Mesenchymal stem cell (in vitro differentiated cells and primary cell): ENCODE measurements at regions not wholly inside any gene's neighbourhood (a gene's known extent, or its start where the extent isn't known, plus 50 kb on each side); places are given as distances from the start of the nearest gene placed in this dataset.

Experiments used
- DNase-seq: peaks from one replicate; pipeline ENCODE4 v3.0.0-alpha.2; 2013
- H2AFZ ChIP-seq: one replicate; pipeline ENCODE4 v1.6.1; 2013; ENCODE audit warnings: low read depth, mild to moderate bottlenecking, control low read depth, inconsistent platforms, low read length, moderate library complexity
- H2AK5ac ChIP-seq: 2 replicates; pipeline ENCODE4 v1.6.1; 2013; ENCODE audit warnings: low read length, moderate library complexity, mild to moderate bottlenecking, inconsistent platforms; ENCODE audit not compliant: severe bottlenecking
- H2BK120ac ChIP-seq: one replicate; pipeline ENCODE4 v1.6.1; 2013; ENCODE audit warnings: low read depth, mild to moderate bottlenecking, inconsistent platforms, low read length, moderate library complexity
- H2BK12ac ChIP-seq, 2 experiments: one replicate each; pipeline ENCODE4 v1.6.1; 2013; ENCODE audit warnings: inconsistent platforms in 2 of 2, low read length in 2 of 2, mild to moderate bottlenecking in 2 of 2, moderate library complexity in 2 of 2, control low read depth in 1 of 2
- H2BK15ac ChIP-seq: one replicate; pipeline ENCODE4 v1.6.1; 2013; ENCODE audit warnings: mild to moderate bottlenecking, low read depth, inconsistent platforms; ENCODE audit not compliant: poor library complexity, severe bottlenecking
- H2BK5ac ChIP-seq: 2 replicates; pipeline ENCODE4 v1.6.1; 2013; ENCODE audit warnings: low read depth, mild to moderate bottlenecking, low read length, control low read depth, inconsistent platforms; ENCODE audit not compliant: poor library complexity, severe bottlenecking
- H3K14ac ChIP-seq, 2 experiments: one replicate each; pipeline ENCODE4 v1.6.1; 2013; ENCODE audit warnings: inconsistent platforms in 2 of 2, low read length in 2 of 2, control low read depth in 1 of 2, mild to moderate bottlenecking in 1 of 2, moderate library complexity in 1 of 2
- H3K18ac ChIP-seq, 2 experiments: one replicate each; pipeline ENCODE4 v1.6.1; 2013; ENCODE audit warnings: inconsistent platforms in 2 of 2, low read length in 2 of 2, control low read depth in 1 of 2, low read depth in 1 of 2, mild to moderate bottlenecking in 1 of 2
- H3K23ac ChIP-seq, 2 experiments: one replicate each; pipeline ENCODE4 v1.6.1; 2013; ENCODE audit warnings: inconsistent platforms in 2 of 2, low read length in 2 of 2, mild to moderate bottlenecking in 2 of 2, moderate library complexity in 2 of 2, control low read depth in 1 of 2
- H3K27ac ChIP-seq: 2 replicates; pipeline ENCODE4 v1.5.1; 2013; ENCODE audit warnings: mild to moderate bottlenecking, moderate library complexity, low read length, control low read depth, inconsistent platforms; ENCODE audit not compliant: poor library complexity, severe bottlenecking
- H3K27me3 ChIP-seq, 2 experiments: 2 replicates each; pipeline versions ENCODE4 v1.6.1 to v1.7.0; 2013; ENCODE audit warnings: low read length in 2 of 2, mild to moderate bottlenecking in 2 of 2, moderate library complexity in 2 of 2, control low read depth in 1 of 2, inconsistent platforms in 1 of 2; ENCODE audit not compliant: control insufficient read depth in 1 of 2, insufficient read depth in 1 of 2
- H3K36me3 ChIP-seq, 2 experiments: 2 replicates each; pipeline versions ENCODE4 v1.6.1 to v1.7.0; 2013; ENCODE audit warnings: low read length in 2 of 2, control low read depth in 1 of 2, inconsistent platforms in 1 of 2, low read depth in 1 of 2, mild to moderate bottlenecking in 1 of 2; ENCODE audit not compliant: insufficient read depth in 2 of 2, control insufficient read depth in 1 of 2
- H3K4ac ChIP-seq, 2 experiments: one replicate each; pipeline ENCODE4 v1.6.1; 2013; ENCODE audit warnings: inconsistent platforms in 2 of 2, low read length in 2 of 2, mild to moderate bottlenecking in 2 of 2, moderate library complexity in 2 of 2, control low read depth in 1 of 2, low read depth in 1 of 2
- H3K4me1 ChIP-seq: 2 replicates; pipeline ENCODE4 v1.6.1; 2013; ENCODE audit warnings: low read depth, low read length, control low read depth; ENCODE audit not compliant: control insufficient read depth, insufficient read depth
- H3K4me2 ChIP-seq: 2 replicates; pipeline ENCODE4 v1.6.1; 2013; ENCODE audit warnings: low read length, mild to moderate bottlenecking, inconsistent platforms; ENCODE audit not compliant: poor library complexity, severe bottlenecking
- H3K4me3 ChIP-seq, 2 experiments: 2 replicates each; pipeline versions ENCODE4 v1.5.1 to v1.7.0; 2013; ENCODE audit warnings: low read length in 2 of 2, mild to moderate bottlenecking in 2 of 2, control low read depth in 1 of 2, low read depth in 1 of 2; ENCODE audit not compliant: insufficient read depth in 1 of 2
- H3K79me1 ChIP-seq: replicated peaks from 2 replicates; pipeline ENCODE4 v1.6.1; 2013; ENCODE audit warnings: mild to moderate bottlenecking, control low read depth, low read length, inconsistent platforms; ENCODE audit not compliant: poor library complexity, severe bottlenecking
- H3K9ac ChIP-seq: 2 replicates; pipeline ENCODE4 v1.7.0; 2013; ENCODE audit warnings: mild to moderate bottlenecking, low read length, moderate library complexity
- H3K9me3 ChIP-seq: 2 replicates; pipeline ENCODE4 v1.7.0; 2013; ENCODE audit warnings: mild to moderate bottlenecking, low read length; ENCODE audit not compliant: control insufficient read depth
- H4K8ac ChIP-seq: one replicate; pipeline ENCODE4 v1.6.1; 2013; ENCODE audit warnings: inconsistent platforms, mild to moderate bottlenecking, low read length, moderate library complexity
- H4K91ac ChIP-seq: one replicate; pipeline ENCODE4 v1.6.1; 2013; ENCODE audit warnings: mild to moderate bottlenecking, low read length, inconsistent platforms
- WGBS: methylation state at CpG from one replicate; pipeline ENCODE4 v1.1.7; 2013; ENCODE audit warnings: mixed read lengths; 5-methylcytosine and 5-hydroxymethylcytosine counted together

- Histone ChIP-seq H3K79me1 (no peaks in the 10 kb centered on the region), H3K23ac (no peak overlapping the region), H3K9me3 (no peaks in the 10 kb centered on the region), H3K4me1 (no peaks in the 10 kb centered on the region), H3K36me3 (no peaks in the 10 kb centered on the region), H2BK5ac (no peak overlapping the region), H3K4me3 (no peak overlapping the region), H2AK5ac (no peak overlapping the region), H2BK12ac (peak overlapping the region in 1 of 2 experiments; percentile 8), H3K4me2 (no peak overlapping the region), H2BK120ac (peak overlapping the region; percentile 24), H4K8ac (no peak overlapping the region), H3K27me3 (no peaks in the 10 kb centered on the region), H3K4ac (peak overlapping the region in 1 of 2 experiments; percentile 32), H3K27ac (no peak overlapping the region), H2AFZ (no peak overlapping the region), H4K91ac (no peak overlapping the region), H3K14ac (no peak overlapping the region), H3K9ac (no peak overlapping the region), H3K18ac (peak overlapping the region in 1 of 2 experiments; percentile 48), H2BK15ac (no peak overlapping the region)
- 60% methylated on average over 1 of the region's 2 CpGs for WGBS
- no peak for DNase-seq
Measured at GRCh38 chr4:141502755-141503154, 133.6 kb upstream of the IL15 start.

DNA sequence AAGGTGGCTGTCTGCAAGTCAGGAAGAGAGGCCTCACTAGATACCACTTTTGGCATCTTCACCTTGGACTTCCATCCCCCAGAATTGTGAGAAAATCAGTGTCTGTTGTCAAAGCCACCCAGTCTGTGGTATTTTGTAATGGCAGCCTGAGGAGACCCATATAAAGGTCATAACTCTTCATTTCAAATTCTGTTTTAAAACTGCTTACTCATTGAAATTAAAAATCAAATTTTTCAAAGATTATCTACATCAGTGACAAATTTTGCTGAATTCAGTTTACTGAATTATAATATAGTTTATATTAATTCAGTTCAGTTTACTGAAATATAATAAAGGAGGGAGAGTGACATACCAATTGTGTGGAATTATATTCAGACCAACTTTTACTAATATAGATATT lies 133.1 kb upstream of the IL15 start:
- H3K79me1 ChIP-seq, result no peaks in the 10 kb centered on the region
- no peak overlapping the region for H2BK12ac ChIP-seq
- H3K36me3 ChIP-seq, result no peaks in the 10 kb centered on the region
- no peak overlapping the region for H3K4me2 ChIP-seq
- H3K14ac ChIP-seq, result no peak overlapping the region
- H3K4me3 ChIP-seq, result no peak overlapping the region
- H3K27me3 ChIP-seq, result no peaks in the 10 kb centered on the region
- no peak overlapping the region for H2BK5ac ChIP-seq
- peak overlapping the region; percentile 24 for H2BK120ac ChIP-seq
- no peaks in the 10 kb centered on the region for H3K9me3 ChIP-seq
- H3K18ac ChIP-seq, result no peak overlapping the region
- no peak overlapping the region for H2AK5ac ChIP-seq
- no peak for DNase-seq
- no peak overlapping the region for H2AFZ ChIP-seq
- H3K9ac ChIP-seq, result no peak overlapping the region
- H2BK15ac ChIP-seq, result no peak overlapping the region
- no peaks in the 10 kb centered on the region for H3K4me1 ChIP-seq
- H3K27ac ChIP-seq, result no peak overlapping the region
- no peak overlapping the region for H3K23ac ChIP-seq
- H4K91ac ChIP-seq, result no peak overlapping the region
- H3K4ac ChIP-seq, result no peak overlapping the region
- no peak overlapping the region for H4K8ac ChIP-seq

DNA sequence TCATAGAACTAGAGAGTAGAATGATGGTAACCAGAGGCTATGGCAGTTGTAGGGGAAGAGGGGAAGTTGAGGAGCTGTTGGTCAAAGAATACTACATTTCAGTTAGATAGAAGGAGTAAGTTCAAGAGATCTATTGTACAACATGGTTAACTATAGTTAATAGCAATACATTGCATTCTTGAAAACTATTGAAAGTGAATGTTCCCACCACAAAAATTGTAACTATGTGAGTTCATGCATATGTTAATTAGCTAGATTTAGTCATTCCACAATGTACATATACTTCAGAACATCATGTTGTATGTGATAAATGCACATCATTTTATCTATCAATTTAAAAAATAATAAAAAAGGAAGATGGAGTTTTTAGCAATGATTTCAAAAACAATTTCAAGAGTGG lies 125.3 kb upstream of the IL15 start:
- Histone ChIP-seq H4K8ac (no peak overlapping the region), H3K4me2 (no peak overlapping the region), H3K4me1 (no peaks in the 10 kb centered on the region), H3K18ac (no peak overlapping the region), H3K9ac (no peak overlapping the region), H3K14ac (no peak overlapping the region), H3K9me3 (no peaks in the 10 kb centered on the region), H3K23ac (no peak overlapping the region), H3K4me3 (no peak overlapping the region), H2AK5ac (no peak overlapping the region), H3K79me1 (no peaks in the 10 kb centered on the region), H2BK15ac (no peak overlapping the region), H3K27me3 (no peaks in the 10 kb centered on the region), H2BK5ac (no peak overlapping the region), H2BK12ac (no peak overlapping the region), H3K4ac (no peak overlapping the region), H3K36me3 (no peaks in the 10 kb centered on the region), H2BK120ac (no peak overlapping the region), H3K27ac (no peak overlapping the region), H2AFZ (no peak overlapping the region), H4K91ac (no peak overlapping the region)
- no peak for DNase-seq

DNA sequence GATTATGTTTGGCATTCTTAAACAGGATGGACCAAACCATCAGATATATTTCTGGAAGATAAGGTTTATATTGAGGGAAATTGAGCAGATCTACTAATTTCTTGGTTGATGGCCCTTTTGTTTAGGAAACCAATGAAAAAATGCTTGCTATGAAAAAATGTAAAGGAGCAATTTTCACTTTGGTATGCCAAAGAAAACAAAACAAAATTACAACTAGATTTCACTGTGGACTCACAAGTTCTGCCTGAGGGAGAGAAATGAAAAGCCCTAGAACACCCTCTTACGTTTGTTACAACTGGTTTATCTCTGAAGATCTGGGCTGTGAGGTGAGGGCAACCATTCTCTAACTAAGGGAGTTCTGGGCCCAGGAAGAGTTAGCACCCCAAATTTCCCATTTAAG lies 122.5 kb upstream of the IL15 start:
- Histone ChIP-seq H3K36me3 (no peaks in the 10 kb centered on the region), H3K23ac (no peak overlapping the region), H3K4me3 (no peak overlapping the region), H3K9me3 (no peaks in the 10 kb centered on the region), H2AK5ac (no peak overlapping the region), H3K18ac (no peak overlapping the region), H3K9ac (no peak overlapping the region), H4K8ac (no peak overlapping the region), H2BK120ac (no peak overlapping the region), H2BK15ac (no peak overlapping the region), H4K91ac (no peak overlapping the region), H3K79me1 (no peaks in the 10 kb centered on the region), H2AFZ (no peak overlapping the region), H3K4me1 (no peaks in the 10 kb centered on the region), H2BK5ac (no peak overlapping the region), H3K27ac (no peak overlapping the region), H3K4me2 (no peak overlapping the region), H2BK12ac (no peak overlapping the region), H3K27me3 (no peaks in the 10 kb centered on the region), H3K4ac (no peak overlapping the region), H3K14ac (no peak overlapping the region)
- 89% methylated on average over 1 of the region's 1 CpG for WGBS
- DNase-seq, result no peak
